Endothelial cell of umbilical vein (primary cell): ENCODE measurements at regions not wholly inside any gene's neighbourhood (a gene's known extent, or its start where the extent isn't known, plus 50 kb on each side); places are given as distances from the start of the nearest gene placed in this dataset.

Experiments
- BruUV-seq: library from RNA; stranded (reverse); fragments of 400-500 nt; replicated peaks from 2 replicates; lab custom pipeline; 2021; lab: Mats Ljungman, UMichigan
- CTCF ChIA-PET: fragments of 300-600, 350-600 bp; sonication (Branson Sonifier 250); formaldehyde crosslinking; loops from one replicate; lab custom pipeline; 2021; ENCODE audit warnings: antibody characterized with exemption, inconsistent platforms; lab: Charles Lee
- POLR2A ChIA-PET: fragments of 300-600, 350-600 bp; sonication (Branson Sonifier 250); formaldehyde crosslinking; loops from one replicate; lab custom pipeline; 2021; ENCODE audit warnings: antibody characterized with exemption, inconsistent platforms; lab: Charles Lee
- DNase-seq: peaks from one replicate; pipeline ENCODE4 v3.0.0-alpha.2; 2011; ENCODE audit warnings: low read depth, low spot score
- FAIRE-seq: peaks from 2 replicates; lab custom pipeline; 2011; peaks lifted over from hg19 to GRCh38; lab: Jason Lieb, UNC
- H2AFZ ChIP-seq: 2 replicates; pipeline ENCODE4 v1.6.0; 2012; ENCODE audit warnings: low read depth, low read length, control low read depth, inconsistent platforms
- H3K27ac ChIP-seq: 2 replicates; pipeline ENCODE4 v1.5.1; 2011; ENCODE audit warnings: low read depth, mild to moderate bottlenecking, control low read depth, low read length, moderate library complexity; ENCODE audit not compliant: insufficient read depth
- H3K27me3 ChIP-seq, 2 experiments: 2 replicates each; pipeline versions ENCODE4 v1.6.0 to v1.6.1; 2011; ENCODE audit warnings: low read length in 2 of 2, mixed read lengths in 1 of 2; ENCODE audit not compliant: control insufficient read depth in 2 of 2, insufficient read depth in 2 of 2
- H3K36me3 ChIP-seq, 2 experiments: 2 replicates in 1 of 2; 3 replicates in 1 of 2; pipeline ENCODE4 v1.5.1; 2011; ENCODE audit warnings: low read length in 2 of 2, mild to moderate bottlenecking in 1 of 2, moderate library complexity in 1 of 2; ENCODE audit not compliant: control insufficient read depth in 2 of 2, insufficient read depth in 2 of 2; ENCODE audit errors: extremely low read depth in 1 of 2
- H3K4me1 ChIP-seq: 3 replicates; pipeline ENCODE4 v1.5.1; 2011; ENCODE audit warnings: mild to moderate bottlenecking, low read length; ENCODE audit not compliant: control insufficient read depth, insufficient read depth; ENCODE audit errors: extremely low read depth
- H3K4me2 ChIP-seq: 2 replicates; pipeline ENCODE4 v1.6.1; 2011; ENCODE audit warnings: low read length, control low read depth, mixed read lengths; ENCODE audit not compliant: insufficient read depth
- H3K4me3 ChIP-seq, 3 experiments: fragments of 200-600 bp in 1 of 3; sonication (generic), shearing (Covaris generic) in 1 of 3; replicated peaks in 1 of 3; 2 replicates each; pipeline ENCODE4 v1.5.1; 2011 to 2016; ENCODE audit warnings: control low read depth in 3 of 3, low read length in 3 of 3, mild to moderate bottlenecking in 2 of 3, inconsistent platforms in 1 of 3, low read depth in 1 of 3, moderate library complexity in 1 of 3; ENCODE audit not compliant: insufficient read depth in 1 of 3
- H3K79me2 ChIP-seq: 2 replicates; pipeline ENCODE4 v1.6.0; 2012; ENCODE audit warnings: low read length, inconsistent platforms; ENCODE audit not compliant: control insufficient read depth, insufficient read depth
- H3K9ac ChIP-seq: replicated peaks from 2 replicates; pipeline ENCODE3; 2011; ENCODE audit warnings: low read length, control low read depth; ENCODE audit not compliant: insufficient read depth; ENCODE audit errors: extremely low read depth
- H3K9me1 ChIP-seq: replicated peaks from 3 replicates; pipeline ENCODE4 v1.6.0; 2011; ENCODE audit warnings: mild to moderate bottlenecking, low read length; ENCODE audit not compliant: control insufficient read depth, insufficient read depth; ENCODE audit errors: extremely low read depth
- H3K9me3 ChIP-seq: replicated peaks from 2 replicates; pipeline ENCODE4 v1.5.1; 2012; ENCODE audit warnings: low read length, inconsistent platforms; ENCODE audit not compliant: control insufficient read depth, insufficient read depth
- H4K20me1 ChIP-seq: replicated peaks from 2 replicates; pipeline ENCODE3; 2011; ENCODE audit warnings: mild to moderate bottlenecking, low read length; ENCODE audit not compliant: control insufficient read depth, insufficient read depth; ENCODE audit errors: extremely low read depth
- EZH2 ChIP-seq: IDR thresholded peaks from 2 replicates; pipeline ENCODE4 v1.6.1; 2012; ENCODE audit warnings: borderline replicate concordance, low read depth, mild to moderate bottlenecking, moderate library complexity, low read length, inconsistent platforms; ENCODE audit not compliant: severe bottlenecking
- FOS ChIP-seq: IDR thresholded peaks from 2 replicates; pipeline ENCODE4 v1.6.1; 2011; ENCODE audit warnings: mild to moderate bottlenecking, low read length, moderate library complexity, borderline replicate concordance; ENCODE audit not compliant: insufficient read depth
- GATA2 ChIP-seq: IDR thresholded peaks from 2 replicates; pipeline ENCODE4 v1.7.0; 2011; ENCODE audit warnings: low read depth, mild to moderate bottlenecking, moderate library complexity, mixed read lengths, low read length; ENCODE audit not compliant: insufficient read length, insufficient read depth
- JUN ChIP-seq: IDR thresholded peaks from 2 replicates; pipeline ENCODE4 v1.6.1; 2011; ENCODE audit warnings: borderline replicate concordance, low read depth; ENCODE audit not compliant: insufficient read length, insufficient read depth
- MYC ChIP-seq: IDR thresholded peaks from one replicate; pipeline ENCODE4 v1.6.1; 2011; ENCODE audit warnings: mild to moderate bottlenecking, low read depth, low read length
- POLR2A ChIP-seq: IDR thresholded peaks from 2 replicates; pipeline ENCODE4 v1.6.1; 2012; ENCODE audit warnings: low read depth, mild to moderate bottlenecking, control low read depth, low read length
- POLR2AphosphoS5 ChIP-seq: IDR thresholded peaks from 2 replicates; pipeline ENCODE4 v1.6.1; 2012; ENCODE audit warnings: low read depth, mild to moderate bottlenecking, control low read depth, low read length, moderate library complexity; ENCODE audit not compliant: insufficient read depth
- dilution Hi-C: fragments of 300-500 bp; cut with MboI; formaldehyde crosslinking; loops from one replicate; pipeline ENCODE4 v1.15.0; 2019; ENCODE audit warnings: low sequenced_read_pairs; ENCODE audit not compliant: extremely low pct_ligation_motif_present
- intact Hi-C: fragments of 100-400 bp; cut with micrococcal nuclease; formaldehyde crosslinking; loops from one replicate; pipeline ENCODE4 v1.10.0; 2022
- TF ChIP-seq, protein P1 (sequence below): IDR thresholded peaks from 2 replicates; pipeline ENCODE4 v1.6.1; 2011; ENCODE audit not compliant: insufficient read depth, insufficient read length
- TF ChIP-seq, protein P2 (sequence below), 2 donors: IDR thresholded peaks; 1 replicate in 1 of 2; 2 replicates in 1 of 2; pipeline ENCODE4 v1.5.1; 2011; ENCODE audit warnings: low read length in 2 of 2, mild to moderate bottlenecking in 2 of 2, moderate library complexity in 2 of 2, control low read depth in 1 of 2, inconsistent platforms in 1 of 2, low read depth in 1 of 2; ENCODE audit not compliant: insufficient read depth in 1 of 2; ENCODE audit errors: extremely low read depth in 1 of 2

DNA sequence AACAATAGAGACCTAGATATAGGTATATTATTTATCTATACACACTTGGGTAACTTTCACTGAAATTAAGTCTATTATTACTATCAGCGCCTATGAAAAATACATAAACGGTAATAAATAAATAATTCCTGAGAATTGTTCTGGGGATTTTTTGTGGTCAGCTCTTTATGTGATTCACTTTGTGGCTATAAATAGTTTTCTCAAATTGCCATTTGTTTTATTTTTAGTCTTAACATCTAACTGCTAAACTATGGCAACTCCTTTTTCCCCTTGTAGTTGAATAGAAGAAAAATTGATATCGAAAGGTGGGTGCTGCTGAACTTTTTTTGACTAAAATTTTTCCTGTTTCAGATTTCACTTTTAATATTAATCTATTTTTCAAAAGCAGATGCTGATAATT, 189.0 kb downstream of the VGLL3 start:
- H3K36me3 ChIP-seq = no peaks in the 10 kb centered on the region
- DNase-seq (no peak), FAIRE-seq (no peak)
- H3K27me3 ChIP-seq = no peaks in the 10 kb centered on the region
- no peak overlapping the region for H3K27ac ChIP-seq
- H2AFZ ChIP-seq = no peak overlapping the region
- no peaks in the 10 kb centered on the region for H3K9me3 ChIP-seq
- POLR2A ChIA-PET = no interaction called here
- H3K9ac ChIP-seq = no peak overlapping the region
- no TSS peak for BruUV-seq
- H3K9me1 ChIP-seq = no peaks in the 10 kb centered on the region
- H3K4me2 ChIP-seq = no peak overlapping the region
- TF ChIP-seq GATA2 (no peak), FOS (no peak), EZH2 (no peak), JUN (no peak)
- TF ChIP-seq, protein P1, sequence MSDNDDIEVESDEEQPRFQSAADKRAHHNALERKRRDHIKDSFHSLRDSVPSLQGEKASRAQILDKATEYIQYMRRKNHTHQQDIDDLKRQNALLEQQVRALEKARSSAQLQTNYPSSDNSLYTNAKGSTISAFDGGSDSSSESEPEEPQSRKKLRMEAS = no peak
- intact Hi-C loops (no loop called here), dilution Hi-C loops (no loop called here)
- CTCF ChIA-PET = interaction anchor here (1.0 kb wide), 1 partner anchor 14 kb away, joined by 3 read pairs; no protein-coding TSS in a partner anchor
- no peak overlapping the region for H3K4me3 ChIP-seq
- no peaks in the 10 kb centered on the region for H4K20me1 ChIP-seq
- H3K4me1 ChIP-seq = no peaks in the 10 kb centered on the region
- H3K79me2 ChIP-seq = no peaks in the 10 kb centered on the region

DNA sequence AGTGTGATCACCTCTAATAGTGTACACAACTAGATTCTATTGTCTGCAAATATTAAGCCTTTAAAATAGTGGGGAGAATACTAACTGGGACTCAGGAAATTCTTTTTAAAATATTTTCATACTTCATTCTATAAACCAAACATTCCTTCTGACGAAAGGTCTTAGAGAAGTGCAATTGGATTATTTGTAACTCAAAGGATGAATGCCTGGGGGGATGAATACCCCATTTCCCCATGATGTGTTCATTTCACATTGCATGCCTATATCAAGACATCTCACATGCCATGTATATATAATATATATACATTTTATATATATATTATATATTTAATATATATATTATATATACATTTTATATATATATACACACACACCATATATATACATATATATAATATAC, 189.9 kb downstream of the VGLL3 start:
- no peaks in the 10 kb centered on the region for H3K4me1 ChIP-seq

More for the DNA sequence above, 189.9 kb downstream of the VGLL3 start:
- ChIA-PET POLR2A (no interaction called here), CTCF (no interaction called here)
- H4K20me1 ChIP-seq = no peaks in the 10 kb centered on the region
- no peak for DNase-seq
- no peaks in the 10 kb centered on the region for H3K9me3 ChIP-seq
- no peaks in the 10 kb centered on the region for H3K79me2 ChIP-seq
- H3K4me3 ChIP-seq = no peak overlapping the region
- no peak for TF ChIP-seq EZH2
- no peak for TF ChIP-seq MYC
- TF ChIP-seq GATA2 = no peak
- TF ChIP-seq, protein P1 = no peak
- TF ChIP-seq FOS = no peak
- TF ChIP-seq POLR2A = no peak
- TF ChIP-seq POLR2AphosphoS5 = no peak
- TF ChIP-seq, protein P2, sequence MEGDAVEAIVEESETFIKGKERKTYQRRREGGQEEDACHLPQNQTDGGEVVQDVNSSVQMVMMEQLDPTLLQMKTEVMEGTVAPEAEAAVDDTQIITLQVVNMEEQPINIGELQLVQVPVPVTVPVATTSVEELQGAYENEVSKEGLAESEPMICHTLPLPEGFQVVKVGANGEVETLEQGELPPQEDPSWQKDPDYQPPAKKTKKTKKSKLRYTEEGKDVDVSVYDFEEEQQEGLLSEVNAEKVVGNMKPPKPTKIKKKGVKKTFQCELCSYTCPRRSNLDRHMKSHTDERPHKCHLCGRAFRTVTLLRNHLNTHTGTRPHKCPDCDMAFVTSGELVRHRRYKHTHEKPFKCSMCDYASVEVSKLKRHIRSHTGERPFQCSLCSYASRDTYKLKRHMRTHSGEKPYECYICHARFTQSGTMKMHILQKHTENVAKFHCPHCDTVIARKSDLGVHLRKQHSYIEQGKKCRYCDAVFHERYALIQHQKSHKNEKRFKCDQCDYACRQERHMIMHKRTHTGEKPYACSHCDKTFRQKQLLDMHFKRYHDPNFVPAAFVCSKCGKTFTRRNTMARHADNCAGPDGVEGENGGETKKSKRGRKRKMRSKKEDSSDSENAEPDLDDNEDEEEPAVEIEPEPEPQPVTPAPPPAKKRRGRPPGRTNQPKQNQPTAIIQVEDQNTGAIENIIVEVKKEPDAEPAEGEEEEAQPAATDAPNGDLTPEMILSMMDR (IDR thresholded peaks at IDR 0.05; ENCODE audit: extremely low read depth in 1 of 2, insufficient read depth in 1 of 2, low read depth in 1 of 2, low read length in 2 of 2) = no peak
- no peak for TF ChIP-seq JUN
- BruUV-seq = no TSS peak
- H3K27ac ChIP-seq = no peak overlapping the region
- FAIRE-seq = no peak
- no peak overlapping the region for H2AFZ ChIP-seq
- no peaks in the 10 kb centered on the region for H3K27me3 ChIP-seq
- H3K36me3 ChIP-seq = no peaks in the 10 kb centered on the region
- dilution Hi-C loops (no loop called here), intact Hi-C loops (no loop called here)
- H3K9me1 ChIP-seq = no peaks in the 10 kb centered on the region
- no peak overlapping the region for H3K4me2 ChIP-seq
- no peak overlapping the region for H3K9ac ChIP-seq
